ENCODE measurements at regions not wholly inside any gene's neighbourhood (a gene's known extent, or its start where the extent isn't known, plus 50 kb on each side); places are given as distances from the start of the nearest gene placed in this dataset.

GRCh38 chr7:17061443-17061842 lies 179.7 kb upstream of the AGR3 start:
- Mint-ChIP-seq H3K27ac (no peak overlapping the region), H3K4me3 (no peak overlapping the region), H3K4me1 (ENCODE audit: low read depth) (peaks cover 17% of the 10 kb centered on the region), H3K27me3 (no peaks in the 10 kb centered on the region), H3K36me3 (ENCODE audit: low read depth) (no peaks in the 10 kb centered on the region), H3K9me3 (no peaks in the 10 kb centered on the region)
- no peak for DNase-seq

GRCh38 chr7:17062151-17063044 lies 180.6 kb upstream of the AGR3 start:
- no peak for DNase-seq

GRCh38 chr7:17063045-17063383 lies 181.2 kb upstream of the AGR3 start:
- Mint-ChIP-seq H3K4me3 (no peak overlapping the region), H3K27me3 (no peaks in the 10 kb centered on the region), H3K9me3 (no peaks in the 10 kb centered on the region), H3K4me1 (ENCODE audit: low read depth) (peaks cover 17% of the 10 kb centered on the region), H3K36me3 (ENCODE audit: low read depth) (no peaks in the 10 kb centered on the region), H3K27ac (no peak overlapping the region)
- DNase-seq, result no peak

More at GRCh38 chr7:17062151-17063044, 180.6 kb upstream of the AGR3 start:
- H3K27me3 Mint-ChIP-seq, result no peaks in the 10 kb centered on the region
- H3K4me1 Mint-ChIP-seq (ENCODE audit: low read depth), result peaks cover 17% of the 10 kb centered on the region
- no peaks in the 10 kb centered on the region for H3K36me3 Mint-ChIP-seq (ENCODE audit: low read depth)
- H3K4me3 Mint-ChIP-seq, result no peak overlapping the region
- H3K27ac Mint-ChIP-seq, result no peak overlapping the region
- no peaks in the 10 kb centered on the region for H3K9me3 Mint-ChIP-seq

GRCh38 chr7:17067691-17068090 lies 185.9 kb upstream of the AGR3 start:
- Mint-ChIP-seq H3K27ac (no peak overlapping the region), H3K36me3 (ENCODE audit: low read depth) (no peaks in the 10 kb centered on the region), H3K4me3 (no peak overlapping the region), H3K27me3 (no peaks in the 10 kb centered on the region), H3K9me3 (no peaks in the 10 kb centered on the region), H3K4me1 (ENCODE audit: low read depth) (peaks cover 23% of the 10 kb centered on the region)
- no peak for DNase-seq

GRCh38 chr7:17069146-17069545 lies 187.4 kb upstream of the AGR3 start:
- no peak overlapping the region for H3K4me3 Mint-ChIP-seq
- H3K27ac Mint-ChIP-seq, result no peak overlapping the region
- H3K36me3 Mint-ChIP-seq (ENCODE audit: low read depth), result no peaks in the 10 kb centered on the region
- H3K9me3 Mint-ChIP-seq, result no peaks in the 10 kb centered on the region
- peaks cover 17% of the 10 kb centered on the region for H3K4me1 Mint-ChIP-seq (ENCODE audit: low read depth)
- DNase-seq, result no peak
- no peaks in the 10 kb centered on the region for H3K27me3 Mint-ChIP-seq

- Mint-ChIP-seq H3K4me1 (ENCODE audit: low read depth) (peaks cover 17% of the 10 kb centered on the region), H3K4me3 (no peak overlapping the region), H3K36me3 (ENCODE audit: low read depth) (no peaks in the 10 kb centered on the region), H3K27me3 (no peaks in the 10 kb centered on the region), H3K9me3 (no peaks in the 10 kb centered on the region), H3K27ac (peak overlapping the region; percentile 3)
- no peak for DNase-seq
Measured at GRCh38 chr7:17070231-17070708, 188.5 kb upstream of the AGR3 start.

- H3K36me3 Mint-ChIP-seq (ENCODE audit: low read depth), result no peaks in the 10 kb centered on the region
- H3K27ac Mint-ChIP-seq, result no peak overlapping the region
- no peak overlapping the region for H3K4me3 Mint-ChIP-seq
- H3K27me3 Mint-ChIP-seq, result no peaks in the 10 kb centered on the region
- peaks cover 17% of the 10 kb centered on the region for H3K4me1 Mint-ChIP-seq (ENCODE audit: low read depth)
- no peaks in the 10 kb centered on the region for H3K9me3 Mint-ChIP-seq
- no peak for DNase-seq
Measured at GRCh38 chr7:17071866-17072265, 190.1 kb upstream of the AGR3 start.

GRCh38 chr7:17075601-17076255 lies 193.9 kb upstream of the AGR3 start:
- Mint-ChIP-seq H3K27me3 (no peaks in the 10 kb centered on the region), H3K36me3 (ENCODE audit: low read depth) (no peaks in the 10 kb centered on the region), H3K27ac (no peak overlapping the region), H3K4me1 (ENCODE audit: low read depth) (peaks cover 8% of the 10 kb centered on the region), H3K9me3 (no peaks in the 10 kb centered on the region), H3K4me3 (no peak overlapping the region)
- DNase-seq, result no peak

- H3K4me1 Mint-ChIP-seq (ENCODE audit: low read depth), result no peaks in the 10 kb centered on the region
- H3K4me3 Mint-ChIP-seq, result no peak overlapping the region
- H3K36me3 Mint-ChIP-seq (ENCODE audit: low read depth), result no peaks in the 10 kb centered on the region
- no peak for DNase-seq
- H3K27me3 Mint-ChIP-seq, result no peaks in the 10 kb centered on the region
- no peaks in the 10 kb centered on the region for H3K9me3 Mint-ChIP-seq
- H3K27ac Mint-ChIP-seq, result no peak overlapping the region
Measured at GRCh38 chr7:17078298-17078697, 196.5 kb upstream of the AGR3 start.

GRCh38 chr7:17083392-17084165 lies 201.8 kb upstream of the AGR3 start:
- DNase-seq, result no peak
- Mint-ChIP-seq H3K27ac (no peak overlapping the region), H3K9me3 (no peaks in the 10 kb centered on the region), H3K36me3 (ENCODE audit: low read depth) (no peaks in the 10 kb centered on the region), H3K4me3 (no peak overlapping the region), H3K4me1 (ENCODE audit: low read depth) (no peaks in the 10 kb centered on the region), H3K27me3 (peaks cover 5% of the 10 kb centered on the region)

- Mint-ChIP-seq H3K4me1 (ENCODE audit: low read depth) (no peaks in the 10 kb centered on the region), H3K36me3 (ENCODE audit: low read depth) (no peaks in the 10 kb centered on the region), H3K27ac (no peak overlapping the region), H3K4me3 (no peak overlapping the region), H3K27me3 (peaks cover 5% of the 10 kb centered on the region), H3K9me3 (no peaks in the 10 kb centered on the region)
- DNase-seq, result no peak
Measured at GRCh38 chr7:17084166-17084475, 202.3 kb upstream of the AGR3 start.

- H3K27ac Mint-ChIP-seq, result no peak overlapping the region
- no peaks in the 10 kb centered on the region for H3K4me1 Mint-ChIP-seq (ENCODE audit: low read depth)
- H3K4me3 Mint-ChIP-seq, result no peak overlapping the region
- no peak for DNase-seq
- no peaks in the 10 kb centered on the region for H3K9me3 Mint-ChIP-seq
- H3K27me3 Mint-ChIP-seq, result peaks cover 5% of the 10 kb centered on the region
- H3K36me3 Mint-ChIP-seq (ENCODE audit: low read depth), result no peaks in the 10 kb centered on the region
Measured at GRCh38 chr7:17085186-17085585, 203.4 kb upstream of the AGR3 start.

- Mint-ChIP-seq H3K4me1 (ENCODE audit: low read depth) (no peaks in the 10 kb centered on the region), H3K9me3 (no peaks in the 10 kb centered on the region), H3K36me3 (ENCODE audit: low read depth) (no peaks in the 10 kb centered on the region), H3K4me3 (no peak overlapping the region), H3K27ac (no peak overlapping the region), H3K27me3 (peaks cover 5% of the 10 kb centered on the region)
- DNase-seq, result no peak
Measured at GRCh38 chr7:17086403-17086802, 204.6 kb upstream of the AGR3 start.

- Mint-ChIP-seq H3K27ac (no peak overlapping the region), H3K4me1 (ENCODE audit: low read depth) (no peaks in the 10 kb centered on the region), H3K36me3 (ENCODE audit: low read depth) (no peaks in the 10 kb centered on the region), H3K27me3 (peaks cover 3% of the 10 kb centered on the region), H3K4me3 (no peak overlapping the region), H3K9me3 (no peaks in the 10 kb centered on the region)
- DNase-seq, result no peak
Measured at GRCh38 chr7:17090751-17091150, 207.7 kb upstream of the AHR start.

- H3K9me3 Mint-ChIP-seq, result no peaks in the 10 kb centered on the region
- no peaks in the 10 kb centered on the region for H3K27me3 Mint-ChIP-seq
- DNase-seq, result no peak
- H3K27ac Mint-ChIP-seq, result no peak overlapping the region
- H3K4me1 Mint-ChIP-seq (ENCODE audit: low read depth), result peaks cover 13% of the 10 kb centered on the region
- H3K4me3 Mint-ChIP-seq, result no peak overlapping the region
- no peaks in the 10 kb centered on the region for H3K36me3 Mint-ChIP-seq (ENCODE audit: low read depth)
Measured at GRCh38 chr7:17093461-17093860, 205.0 kb upstream of the AHR start.

Data from activated T-cell treated with anti-CD3 and anti-CD28 coated beads, Interleukin-2, amount 50 U/mL, for 24 hours (primary cell).